ENCODE measurements at regions not wholly inside any gene's neighbourhood (a gene's known extent, or its start where the extent isn't known, plus 50 kb on each side); places are given as distances from the start of the nearest gene placed in this dataset.
"Not testable (repeated sequence)": the region's sequence is repeated elsewhere in the genome, so short reads cannot be mapped to it uniquely, and the experiment has no call there.

GRCh38 chr17:54353789-54354525 is 531.2 kb downstream of the KIF2B start:
- Histone ChIP-seq H3K4me1 (ENCODE audit: control insufficient read depth, extremely low read depth, insufficient read depth, low read length) (no peaks in the 10 kb centered on the region), H3K4me3 (replicated peaks in 1 of 4; ENCODE audit: control extremely low read depth in 1 of 4, insufficient read depth in 1 of 4, low read depth in 3 of 4, low read length in 4 of 4) (no peak overlapping the region), H3K4me2 (ENCODE audit: extremely low read depth, insufficient read depth, low read length) (no peak overlapping the region), H2AFZ (ENCODE audit: low read length) (no peak overlapping the region), H3K9ac (ENCODE audit: insufficient read depth, low read length) (no peak overlapping the region), H3K27ac (ENCODE audit: insufficient read depth, low read length) (no peak overlapping the region), H4K20me1 (ENCODE audit: control insufficient read depth, extremely low read depth, insufficient read depth, low read length) (no peaks in the 10 kb centered on the region), H3K36me3 (ENCODE audit: control insufficient read depth, insufficient read depth, low read length) (no peaks in the 10 kb centered on the region), H3K9me3 (ENCODE audit: control insufficient read depth, insufficient read depth, low read depth, low read length) (no peaks in the 10 kb centered on the region), H3K79me2 (ENCODE audit: control insufficient read depth, insufficient read depth, low read length) (no peaks in the 10 kb centered on the region), H3K27me3 (ENCODE audit: control insufficient read depth, insufficient read depth, low read length) (no peaks in the 10 kb centered on the region)
- DNase-seq (ENCODE audit: low read depth in 2 of 2), result no peak
- TF ChIP-seq CTCF (conservative IDR thresholded peaks at IDR 0.05 in 1 of 2, IDR thresholded peaks at IDR 0.05 in 1 of 2; ENCODE audit: low read depth in 1 of 2, low read length in 2 of 2), result no peak
- no peak for TF ChIP-seq EZH2 (IDR thresholded peaks at IDR 0.05; ENCODE audit: low read length, missing control alignments)

- H3K27me3 ChIP-seq (ENCODE audit: control insufficient read depth, insufficient read depth, low read length); H4K20me1 ChIP-seq (ENCODE audit: control insufficient read depth, extremely low read depth, insufficient read depth, low read length); H2AFZ ChIP-seq (ENCODE audit: low read length); H3K4me2 ChIP-seq (ENCODE audit: extremely low read depth, insufficient read depth, low read length); H3K4me3 ChIP-seq (replicated peaks in 1 of 4; ENCODE audit: control extremely low read depth in 1 of 4, insufficient read depth in 1 of 4, low read depth in 3 of 4, low read length in 4 of 4); H3K4me1 ChIP-seq (ENCODE audit: control insufficient read depth, extremely low read depth, insufficient read depth, low read length); H3K9ac ChIP-seq (ENCODE audit: insufficient read depth, low read length); H3K36me3 ChIP-seq (ENCODE audit: control insufficient read depth, insufficient read depth, low read length); DNase-seq (ENCODE audit: low read depth in 2 of 2); H3K27ac ChIP-seq (ENCODE audit: insufficient read depth, low read length); H3K9me3 ChIP-seq (ENCODE audit: control insufficient read depth, insufficient read depth, low read depth, low read length); H3K79me2 ChIP-seq (ENCODE audit: control insufficient read depth, insufficient read depth, low read length): not testable (repeated sequence)
Observed at GRCh38 chr17:54361073-54361472, 538.3 kb downstream of the KIF2B start.

DNA sequence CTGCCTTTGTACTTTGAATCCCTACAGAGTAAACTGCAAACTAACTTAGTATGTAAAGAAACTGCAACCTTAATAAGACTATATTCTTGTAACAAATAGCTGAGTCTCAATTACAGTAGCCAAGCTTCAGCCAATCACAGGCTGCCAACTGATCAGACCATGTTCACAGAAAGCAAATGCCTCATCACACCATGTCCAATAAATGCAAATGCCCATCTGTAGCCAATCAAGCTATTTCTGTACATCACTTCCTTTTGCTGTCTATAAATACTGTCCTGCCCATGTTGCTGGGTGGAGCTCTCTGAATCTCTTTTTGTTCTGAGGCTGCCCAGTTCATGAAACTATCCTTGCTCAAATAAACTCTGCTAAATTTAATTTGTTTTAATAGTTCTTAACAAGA is 531.7 kb upstream of the TOM1L1 start:
- Histone ChIP-seq H3K36me3 (ENCODE audit: control insufficient read depth, insufficient read depth, low read length) (no peaks in the 10 kb centered on the region), H3K4me3 (replicated peaks in 1 of 4; ENCODE audit: control extremely low read depth in 1 of 4, insufficient read depth in 1 of 4, low read depth in 3 of 4, low read length in 4 of 4) (no peak overlapping the region), H3K27ac (ENCODE audit: insufficient read depth, low read length) (no peak overlapping the region), H3K9ac (ENCODE audit: insufficient read depth, low read length) (no peak overlapping the region), H3K4me1 (ENCODE audit: control insufficient read depth, extremely low read depth, insufficient read depth, low read length) (no peaks in the 10 kb centered on the region), H3K9me3 (ENCODE audit: control insufficient read depth, insufficient read depth, low read depth, low read length) (no peaks in the 10 kb centered on the region), H4K20me1 (ENCODE audit: control insufficient read depth, extremely low read depth, insufficient read depth, low read length) (no peaks in the 10 kb centered on the region), H3K4me2 (ENCODE audit: extremely low read depth, insufficient read depth, low read length) (no peak overlapping the region), H2AFZ (ENCODE audit: low read length) (no peak overlapping the region), H3K79me2 (ENCODE audit: control insufficient read depth, insufficient read depth, low read length) (no peaks in the 10 kb centered on the region), H3K27me3 (ENCODE audit: control insufficient read depth, insufficient read depth, low read length) (no peaks in the 10 kb centered on the region)
- TF ChIP-seq EZH2 (IDR thresholded peaks at IDR 0.05; ENCODE audit: low read length, missing control alignments) (no peak), CTCF (conservative IDR thresholded peaks at IDR 0.05 in 1 of 2, IDR thresholded peaks at IDR 0.05 in 1 of 2; ENCODE audit: low read depth in 1 of 2, low read length in 2 of 2) (no peak)
- no peak for DNase-seq (ENCODE audit: low read depth in 2 of 2)
